OCI-M1 (cell line): ENCODE measurements at regions not wholly inside any gene's neighbourhood (a gene's known extent, or its start where the extent isn't known, plus 50 kb on each side); places are given as distances from the start of the nearest gene placed in this dataset.
A peak's percentile ranks its signal among the peaks of the same experiment; 100 is the strongest.

Experiments used
- DNase-seq: peaks from one replicate; lab custom pipeline; 2025; lab: John Stamatoyannopoulos, UW

GRCh38 chr2:238561230-238561629 is 134.5 kb downstream of the ASB1 start:
- DNase-seq = no peak

GRCh38 chr2:238562446-238562845 is 135.7 kb downstream of the ASB1 start:
- DNase-seq = no peak

GRCh38 chr2:238563551-238563950 is 136.8 kb downstream of the ASB1 start:
- DNase-seq = no peak

- DNase-seq = no peak
These were observed 137.7 kb downstream of the ASB1 start for GRCh38 chr2:238564286-238564920.

- no peak for DNase-seq
These were observed 138.3 kb downstream of the ASB1 start for GRCh38 chr2:238565031-238565430.

- no peak for DNase-seq
These were observed 139.4 kb downstream of the ASB1 start for GRCh38 chr2:238566001-238566645.

GRCh38 chr2:238567067-238567855 is 140.5 kb downstream of the ASB1 start:
- DNase-seq = no peak

GRCh38 chr2:238567996-238568395 is 141.3 kb downstream of the ASB1 start:
- no peak for DNase-seq

- no peak for DNase-seq
These were observed 142.0 kb downstream of the ASB1 start for GRCh38 chr2:238568455-238569440.

- no peak for DNase-seq
These were observed 142.9 kb downstream of the ASB1 start for GRCh38 chr2:238569507-238570195.

GRCh38 chr2:238570391-238570790 is 143.7 kb downstream of the ASB1 start:
- DNase-seq = no peak

- no peak for DNase-seq
These were observed 144.2 kb downstream of the ASB1 start for GRCh38 chr2:238570926-238571325.

GRCh38 chr2:238571661-238572372 is 145.1 kb downstream of the ASB1 start:
- no peak for DNase-seq

- DNase-seq = peak; percentile 10
These were observed 146.5 kb downstream of the ASB1 start for GRCh38 chr2:238573065-238573778.

- DNase-seq = no peak
These were observed 147.2 kb downstream of the ASB1 start for GRCh38 chr2:238573916-238574315.

GRCh38 chr2:238574490-238575271 is 148.0 kb downstream of the ASB1 start:
- no peak for DNase-seq

- no peak for DNase-seq
These were observed 149.9 kb downstream of the ASB1 start for GRCh38 chr2:238576674-238577073.

- no peak for DNase-seq
These were observed 151.5 kb downstream of the ASB1 start for GRCh38 chr2:238578256-238578655.

GRCh38 chr2:238580486-238580885 is 153.8 kb downstream of the ASB1 start:
- DNase-seq = no peak
